HG02840 (cell line): ENCODE measurements at regions not wholly inside any gene's neighbourhood (a gene's known extent, or its start where the extent isn't known, plus 50 kb on each side); places are given as distances from the start of the nearest gene placed in this dataset.

ENCODE experiments used
- ATAC-seq: cut with Tn5 transposase; IDR thresholded peaks from one replicate; pipeline ENCODE4 v1.9.1; 2021; ENCODE audit warnings: mild to moderate bottlenecking, moderate library complexity, moderate number of reproducible peaks; ENCODE audit not compliant: unreplicated experiment, low FRiP score

GRCh38 chr6:19102936-19103335 lies 715.8 kb downstream of the RNF144B start:
- ATAC-seq, result no peak

- no peak for ATAC-seq
Measured at GRCh38 chr6:19107468-19107867, 720.3 kb downstream of the RNF144B start.

- ATAC-seq, result no peak
Measured at GRCh38 chr6:19121521-19121920, 715.6 kb upstream of the ID4 start.

GRCh38 chr6:19127081-19127480 lies 710.1 kb upstream of the ID4 start:
- ATAC-seq, result no peak

- no peak for ATAC-seq
Measured at GRCh38 chr6:19128701-19129100, 708.5 kb upstream of the ID4 start.

- ATAC-seq, result no peak
Measured at GRCh38 chr6:19135706-19136105, 701.5 kb upstream of the ID4 start.

- no peak for ATAC-seq
Measured at GRCh38 chr6:19137505-19137904, 699.7 kb upstream of the ID4 start.

GRCh38 chr6:19142275-19142674 lies 694.9 kb upstream of the ID4 start:
- no peak for ATAC-seq

- no peak for ATAC-seq
Measured at GRCh38 chr6:19150307-19150706, 686.9 kb upstream of the ID4 start.

GRCh38 chr6:19153270-19153980 lies 683.7 kb upstream of the ID4 start:
- ATAC-seq, result no peak

GRCh38 chr6:19153981-19154295 lies 683.2 kb upstream of the ID4 start:
- no peak for ATAC-seq

- ATAC-seq, result no peak
Measured at GRCh38 chr6:19156443-19156842, 680.7 kb upstream of the ID4 start.

GRCh38 chr6:19157486-19157885 lies 679.7 kb upstream of the ID4 start:
- ATAC-seq, result no peak

GRCh38 chr6:19158586-19158985 lies 678.6 kb upstream of the ID4 start:
- no peak for ATAC-seq

- no peak for ATAC-seq
Measured at GRCh38 chr6:19159089-19159488, 678.1 kb upstream of the ID4 start.

- ATAC-seq, result no peak
Measured at GRCh38 chr6:19159561-19159960, 677.6 kb upstream of the ID4 start.

GRCh38 chr6:19160081-19160730 lies 677.0 kb upstream of the ID4 start:
- no peak for ATAC-seq

- ATAC-seq, result no peak
Measured at GRCh38 chr6:19167251-19167650, 669.9 kb upstream of the ID4 start.

- no peak for ATAC-seq
Measured at GRCh38 chr6:19169366-19169765, 667.8 kb upstream of the ID4 start.

- no peak for ATAC-seq
Measured at GRCh38 chr6:19175023-19175422, 662.1 kb upstream of the ID4 start.

GRCh38 chr6:19180348-19181072 lies 656.7 kb upstream of the ID4 start:
- no peak for ATAC-seq

GRCh38 chr6:19181211-19181610 lies 656.0 kb upstream of the ID4 start:
- ATAC-seq, result no peak
